ENCODE measurements at regions not wholly inside any gene's neighbourhood (a gene's known extent, or its start where the extent isn't known, plus 50 kb on each side); places are given as distances from the start of the nearest gene placed in this dataset.
"Not testable (repeated sequence)": the region's sequence is repeated elsewhere in the genome, so short reads cannot be mapped to it uniquely, and the experiment has no call there.

GRCh38 chr11:134719940-134720690 lies 308.1 kb upstream of the B3GAT1 start:
- POLR2A ChIA-PET; H3K27ac ChIP-seq (ENCODE audit: low read length in 2 of 2); H3K9ac ChIP-seq (ENCODE audit: low read length); H3K4me2 ChIP-seq (replicated peaks; ENCODE audit: low read depth, low read length, poor library complexity, severe bottlenecking); CTCF ChIA-PET; H3K27ac Mint-ChIP-seq; ATAC-seq (ENCODE audit: low read depth); H3K9me3 Mint-ChIP-seq (ENCODE audit: insufficient read depth); H3K4me1 ChIP-seq (ENCODE audit: control insufficient read depth in 2 of 2, insufficient read depth in 2 of 2, low read length in 2 of 2); intact Hi-C loops (cut with micrococcal nuclease); H3K4me3 Mint-ChIP-seq; H3K27me3 ChIP-seq (replicated peaks in 1 of 4; ENCODE audit: control extremely low read depth in 1 of 4, control insufficient read depth in 3 of 4, insufficient read depth in 4 of 4, low read length in 3 of 4); DNase-seq; H3K36me3 ChIP-seq (replicated peaks in 1 of 2; ENCODE audit: control extremely low read depth in 1 of 2, control insufficient read depth in 1 of 2, extremely low read depth in 1 of 2, insufficient read depth in 2 of 2, low read length in 1 of 2); H4K20me1 ChIP-seq (ENCODE audit: control insufficient read depth, insufficient read depth, low read length, poor library complexity, severe bottlenecking); H3K4me3 ChIP-seq (ENCODE audit: control extremely low read depth in 1 of 5, extremely low read depth in 1 of 5, insufficient read depth in 1 of 5, low read depth in 2 of 5, low read length in 4 of 5); H2AFZ ChIP-seq (ENCODE audit: insufficient read depth, low read depth, low read length, poor library complexity, severe bottlenecking); H3K79me2 ChIP-seq (ENCODE audit: control insufficient read depth, insufficient read depth, low read length); H3K9me3 ChIP-seq (ENCODE audit: control extremely low read depth in 1 of 3, control insufficient read depth in 2 of 3, insufficient read depth in 1 of 3, low read length in 2 of 3); H3K4me1 Mint-ChIP-seq: not testable (repeated sequence)
- WGBS (ENCODE audit: insufficient coverage), result 0% methylated on average over 1 of the region's 4 CpGs
- peaks cover 11% of the 10 kb centered on the region for H3K27me3 Mint-ChIP-seq

- no peak for TF ChIP-seq CTCF (IDR thresholded peaks at IDR 0.05)
- no peak for TF ChIP-seq EZH2 (IDR thresholded peaks at IDR 0.05; ENCODE audit: borderline replicate concordance, insufficient read depth, low read depth, low read length, poor library complexity, severe bottlenecking)
- no peak overlapping the region for H3K4me3 ChIP-seq (ENCODE audit: control extremely low read depth in 1 of 5, extremely low read depth in 1 of 5, insufficient read depth in 1 of 5, low read depth in 2 of 5, low read length in 4 of 5)
- intact Hi-C loops (cut with micrococcal nuclease), result no loop called here
- CTCF ChIA-PET, result no interaction called here
- H3K79me2 ChIP-seq (ENCODE audit: control insufficient read depth, insufficient read depth, low read length), result no peaks in the 10 kb centered on the region
- H3K9me3 ChIP-seq (ENCODE audit: control extremely low read depth in 1 of 3, control insufficient read depth in 2 of 3, insufficient read depth in 1 of 3, low read length in 2 of 3), result peaks cover 0 to 4% (median 0%) of the 10 kb centered on the region in 3 donors
- H3K27me3 ChIP-seq (replicated peaks in 1 of 4; ENCODE audit: control extremely low read depth in 1 of 4, control insufficient read depth in 3 of 4, insufficient read depth in 4 of 4, low read length in 3 of 4), result no peaks in the 10 kb centered on the region
- no peak overlapping the region for H3K4me3 Mint-ChIP-seq
- H4K20me1 ChIP-seq (ENCODE audit: control insufficient read depth, insufficient read depth, low read length, poor library complexity, severe bottlenecking), result no peaks in the 10 kb centered on the region
- 97% methylated on average over 5 of the region's 5 CpGs for WGBS (ENCODE audit: insufficient coverage)
- no peak overlapping the region for H3K27ac Mint-ChIP-seq
- no peaks in the 10 kb centered on the region for H3K4me1 Mint-ChIP-seq
- H3K36me3 ChIP-seq (replicated peaks in 1 of 2; ENCODE audit: control extremely low read depth in 1 of 2, control insufficient read depth in 1 of 2, extremely low read depth in 1 of 2, insufficient read depth in 2 of 2, low read length in 1 of 2), result no peaks in the 10 kb centered on the region
- ATAC-seq (ENCODE audit: low read depth) (no peak), DNase-seq (no peak)
- no peak overlapping the region for H3K9ac ChIP-seq (ENCODE audit: low read length)
- no peak overlapping the region for H2AFZ ChIP-seq (ENCODE audit: insufficient read depth, low read depth, low read length, poor library complexity, severe bottlenecking)
- no peak overlapping the region for H3K4me2 ChIP-seq (replicated peaks; ENCODE audit: low read depth, low read length, poor library complexity, severe bottlenecking)
- no peak overlapping the region for H3K27ac ChIP-seq (ENCODE audit: low read length in 2 of 2)
- H3K9me3 Mint-ChIP-seq (ENCODE audit: insufficient read depth), result no peaks in the 10 kb centered on the region
- peaks cover 11% of the 10 kb centered on the region for H3K27me3 Mint-ChIP-seq
- POLR2A ChIA-PET, result no interaction called here
- H3K4me1 ChIP-seq (ENCODE audit: control insufficient read depth in 2 of 2, insufficient read depth in 2 of 2, low read length in 2 of 2), result no peaks in the 10 kb centered on the region
Measured at GRCh38 chr11:134719397-134719796, 307.4 kb upstream of the B3GAT1 start.
